HCT116 (cell line): ENCODE measurements at regions not wholly inside any gene's neighbourhood (a gene's known extent, or its start where the extent isn't known, plus 50 kb on each side); places are given as distances from the start of the nearest gene placed in this dataset.
"Not testable (repeated sequence)": the region's sequence is repeated elsewhere in the genome, so short reads cannot be mapped to it uniquely, and the experiment has no call there.

ENCODE experiments used
- ATAC-seq: fragments of 200-7000 bp; cut with Tn5 transposase; 2 replicates; pipeline ENCODE4 v1.9.1; 2020; ENCODE audit warnings: mild to moderate bottlenecking, moderate library complexity
- BruUV-seq: library from RNA; stranded (reverse); fragments of 400-500 nt; replicated peaks from 2 replicates; lab custom pipeline; 2021; lab: Mats Ljungman, UMichigan
- CTCF ChIA-PET: fragments of 300-600 bp; sonication (Branson Sonifier 250); formaldehyde crosslinking; loops from one replicate; lab custom pipeline; 2021; ENCODE audit warnings: antibody characterized with exemption; lab: Charles Lee
- POLR2A ChIA-PET: fragments of 300-600, 350-600 bp; sonication (Branson Sonifier 250); formaldehyde crosslinking; loops from one replicate; lab custom pipeline; 2021; ENCODE audit warnings: antibody characterized with exemption; lab: Charles Lee
- RAD21 ChIA-PET, 2 experiments: fragments of 300-600 bp; sonication (Branson Sonifier 250); formaldehyde crosslinking; loops; one replicate each; lab custom pipeline; 2023; ENCODE audit warnings: low total read pairs in 2 of 2; ENCODE audit not compliant: uncharacterized antibody in 2 of 2, unreplicated experiment in 2 of 2, low non-redundant PET in 1 of 2; lab: Charles Lee
- DNase-seq: peaks from one replicate; pipeline ENCODE4 v3.0.0-alpha.2; 2010; ENCODE audit warnings: low read depth, low spot score
- H2AFZ ChIP-seq: fragments of 200-600 bp; shearing (Covaris generic), sonication (generic); 2 replicates; pipeline ENCODE4 v1.6.1; 2017; ENCODE audit warnings: low read depth, mixed run types, mixed read lengths, antibody characterized with exemption, low read length; ENCODE audit not compliant: poor library complexity, severe bottlenecking
- H3K27ac ChIP-seq: 2 replicates; pipeline ENCODE4 v1.5.1; 2012; ENCODE audit warnings: low read depth, low read length
- H3K27me3 ChIP-seq: fragments of 200-600 bp; sonication (generic); 2 replicates; pipeline ENCODE4 v1.6.1; 2016; ENCODE audit warnings: mixed run types, low read length, mixed read lengths; ENCODE audit not compliant: insufficient read depth
- H3K36me3 ChIP-seq, 2 experiments: fragments of 200-500 bp in 1 of 2; fragments of 200-600 bp in 1 of 2; sonication (Bioruptor generic) in 1 of 2; sonication (generic) in 1 of 2; 2 replicates each; pipeline versions ENCODE4 v1.5.1 to v1.6.1; 2014 to 2016; ENCODE audit warnings: low read length in 2 of 2, inconsistent platforms in 1 of 2, mixed read lengths in 1 of 2, mixed run types in 1 of 2; ENCODE audit not compliant: insufficient read depth in 2 of 2, control insufficient read depth in 1 of 2
- H3K4me1 ChIP-seq, 2 experiments: fragments of 200-600 bp in 1 of 2; sonication (generic) in 1 of 2; 2 replicates each; pipeline versions ENCODE4 v1.5.1 to v1.6.1; 2012 to 2017; ENCODE audit warnings: low read length in 2 of 2, inconsistent platforms in 1 of 2, mild to moderate bottlenecking in 1 of 2, mixed read lengths in 1 of 2, mixed run types in 1 of 2, moderate library complexity in 1 of 2; ENCODE audit not compliant: insufficient read depth in 2 of 2, control insufficient read depth in 1 of 2
- H3K4me2 ChIP-seq: fragments of 200-600 bp; sonication (generic); 2 replicates; pipeline ENCODE4 v1.6.1; 2017; ENCODE audit warnings: mixed run types, low read length, mixed read lengths
- H3K4me3 ChIP-seq, 2 experiments: fragments of 200-600 bp in 1 of 2; sonication (generic) in 1 of 2; replicated peaks in 1 of 2; 2 replicates each; pipeline ENCODE4 v1.5.1; 2011 to 2016; ENCODE audit warnings: low read length in 2 of 2, control low read depth in 1 of 2, low read depth in 1 of 2, mild to moderate bottlenecking in 1 of 2, mixed read lengths in 1 of 2, mixed run types in 1 of 2
- H3K79me2 ChIP-seq: fragments of 200-600 bp; sonication (generic); 2 replicates; pipeline ENCODE4 v1.6.1; 2017; ENCODE audit warnings: mild to moderate bottlenecking, mixed run types, low read length, moderate library complexity, mixed read lengths; ENCODE audit not compliant: insufficient read depth
- H3K9ac ChIP-seq: fragments of 200-600 bp; sonication (generic); 2 replicates; pipeline ENCODE4 v1.6.1; 2016; ENCODE audit warnings: low read length, mixed read lengths
- H3K9me2 ChIP-seq: fragments of 200-600 bp; sonication (generic), shearing (Covaris generic); 2 replicates; pipeline ENCODE4 v1.6.1; 2017; ENCODE audit warnings: mixed run types, mild to moderate bottlenecking, moderate library complexity; ENCODE audit not compliant: insufficient read depth
- H3K9me3 ChIP-seq, 2 experiments: fragments of 200-500 bp in 1 of 2; fragments of 200-600 bp in 1 of 2; sonication (Bioruptor generic) in 1 of 2; sonication (generic) in 1 of 2; 2 replicates each; pipeline ENCODE4 v1.6.1; 2014 to 2017; ENCODE audit warnings: low read length in 2 of 2, mixed read lengths in 2 of 2, inconsistent platforms in 1 of 2, low read depth in 1 of 2, mild to moderate bottlenecking in 1 of 2, mixed run types in 1 of 2, moderate library complexity in 1 of 2; ENCODE audit not compliant: control insufficient read depth in 1 of 2, insufficient read depth in 1 of 2
- H4K20me1 ChIP-seq: fragments of 200-600 bp; sonication (generic), shearing (Covaris generic); 2 replicates; pipeline ENCODE4 v1.6.1; 2017; ENCODE audit warnings: mixed run types, mild to moderate bottlenecking, moderate library complexity; ENCODE audit not compliant: insufficient read depth
- EZH2 ChIP-seq: fragments of 200-600 bp; sonication (generic); IDR thresholded peaks from 2 replicates; pipeline ENCODE4 v1.6.1; 2017; ENCODE audit warnings: antibody characterized with exemption, mixed run types
- MAX ChIP-seq: IDR thresholded peaks from 2 replicates; pipeline ENCODE4 v1.6.1; 2012
- SP1 ChIP-seq: IDR thresholded peaks from 2 replicates; pipeline ENCODE4 v1.6.1; 2012; ENCODE audit warnings: low read depth
- SRF ChIP-seq: IDR thresholded peaks from 2 replicates; pipeline ENCODE4 v1.6.1; 2012; ENCODE audit warnings: low read depth
- YY1 ChIP-seq: IDR thresholded peaks from 2 replicates; pipeline ENCODE4 v1.6.1; 2011; ENCODE audit warnings: low read length, low read depth, moderate library complexity, mild to moderate bottlenecking; ENCODE audit not compliant: insufficient replicate concordance; ENCODE audit errors: extremely low read depth
- intact Hi-C: fragments of 100-400 bp; cut with micrococcal nuclease; formaldehyde crosslinking; loops from 2 replicates; pipeline ENCODE4 v1.10.0; 2022

- ATAC-seq, H4K20me1 ChIP-seq, H3K4me2 ChIP-seq, H3K9me2 ChIP-seq, intact Hi-C loops, CTCF ChIA-PET, H3K4me1 ChIP-seq, POLR2A ChIA-PET, BruUV-seq, RAD21 ChIA-PET, H3K79me2 ChIP-seq, H3K4me3 ChIP-seq, H3K36me3 ChIP-seq, H3K9ac ChIP-seq, H3K9me3 ChIP-seq, DNase-seq, H3K27me3 ChIP-seq, H3K27ac ChIP-seq, H2AFZ ChIP-seq: not testable (repeated sequence)
These were observed 1147.7 kb upstream of the ALCAM start for GRCh38 chr3:104219046-104219445.

- Histone ChIP-seq H2AFZ (no peak overlapping the region), H3K27me3 (no peaks in the 10 kb centered on the region), H3K4me3 (no peak overlapping the region), H3K27ac (no peak overlapping the region), H3K36me3 (no peaks in the 10 kb centered on the region), H3K4me2 (no peak overlapping the region), H3K9me2 (no peaks in the 10 kb centered on the region), H3K9ac (no peak overlapping the region), H4K20me1 (no peaks in the 10 kb centered on the region), H3K9me3 (no peaks in the 10 kb centered on the region)
- no TSS peak for BruUV-seq
- intact Hi-C loops: no loop called here
- CTCF ChIA-PET: no interaction called here
- no peak for ATAC-seq
- no peak for TF ChIP-seq MAX
- no peak for TF ChIP-seq SRF
- no peak for TF ChIP-seq EZH2
- TF ChIP-seq SP1: no peak
- no peak for TF ChIP-seq YY1
- TF ChIP-seq, all 23 proteins: peak for 0
- Histone ChIP-seq H3K79me2 (no peaks in the 10 kb centered on the region), H3K4me1 (no peaks in the 10 kb centered on the region)
- no peak for DNase-seq
- RAD21 ChIA-PET: no interaction called here
- POLR2A ChIA-PET: no interaction called here
These were observed 1132.1 kb upstream of the ALCAM start for GRCh38 chr3:104234442-104235194.
